IMR-90 (cell line): ENCODE measurements at regions not wholly inside any gene's neighbourhood (a gene's known extent, or its start where the extent isn't known, plus 50 kb on each side); places are given as distances from the start of the nearest gene placed in this dataset.

Source experiments
- ATAC-seq: fragments of 200-7000 bp; cut with Tn5 transposase; 2 replicates; pipeline ENCODE4 v1.9.1; 2020; ENCODE audit warnings: low read depth, mild to moderate bottlenecking, moderate library complexity
- BruUV-seq: library from RNA; stranded (reverse); fragments of 400-500 nt; replicated peaks from 2 replicates; lab custom pipeline; 2021; lab: Mats Ljungman, UMichigan
- CTCF ChIA-PET: fragments of 300-600 bp; formaldehyde crosslinking; extraction: SDS; loops from one replicate; lab custom pipeline; 2021; ENCODE audit warnings: antibody characterized with exemption; lab: Yijun Ruan, JAX
- POLR2A ChIA-PET: fragments of 300-600 bp; sonication (Branson Sonifier 250); formaldehyde crosslinking; loops from one replicate; lab custom pipeline; 2022; ENCODE audit warnings: antibody characterized with exemption; ENCODE audit not compliant: unreplicated experiment; lab: Charles Lee
- DNase-seq: peaks from one replicate; pipeline ENCODE4 v3.0.0; 2013
- H2AFZ ChIP-seq: replicated peaks from 2 replicates; pipeline ENCODE3; 2013; ENCODE audit warnings: low read length, mild to moderate bottlenecking; ENCODE audit not compliant: poor library complexity
- H2AK5ac ChIP-seq: 2 replicates; pipeline ENCODE4 v1.6.1; 2013; ENCODE audit warnings: low read depth, low read length, inconsistent platforms
- H2AK9ac ChIP-seq: replicated peaks from 2 replicates; pipeline ENCODE3; 2013; ENCODE audit warnings: mild to moderate bottlenecking, low read depth, low read length, moderate library complexity; ENCODE audit not compliant: poor library complexity
- H2BK120ac ChIP-seq: 2 replicates; pipeline ENCODE4 v1.6.1; 2013; ENCODE audit warnings: low read depth, low read length, inconsistent platforms
- H2BK15ac ChIP-seq: 3 replicates; pipeline ENCODE4 v1.6.1; 2013; ENCODE audit warnings: low read depth, low read length, inconsistent platforms
- H2BK20ac ChIP-seq: 2 replicates; pipeline ENCODE4 v1.6.1; 2013; ENCODE audit warnings: low read depth, mild to moderate bottlenecking, inconsistent platforms, low read length, moderate library complexity
- H2BK5ac ChIP-seq: 2 replicates; pipeline ENCODE4 v1.6.1; 2013; ENCODE audit warnings: mild to moderate bottlenecking, low read depth, low read length, inconsistent platforms; ENCODE audit not compliant: poor library complexity, severe bottlenecking
- H3K14ac ChIP-seq: replicated peaks from 2 replicates; pipeline ENCODE4 v1.6.1; 2013; ENCODE audit warnings: low read depth, low read length, inconsistent platforms
- H3K18ac ChIP-seq: 2 replicates; pipeline ENCODE4 v1.6.1; 2013; ENCODE audit warnings: low read depth, low read length, control low read depth
- H3K23ac ChIP-seq: 2 replicates; pipeline ENCODE4 v1.6.1; 2013; ENCODE audit warnings: low read depth, low read length, inconsistent platforms
- H3K27ac ChIP-seq: 2 replicates; pipeline ENCODE4 v1.5.1; 2013; ENCODE audit warnings: mild to moderate bottlenecking, control low read depth, low read length; ENCODE audit not compliant: insufficient read depth
- H3K27me3 ChIP-seq: 2 replicates; pipeline ENCODE4 v1.6.1; 2013; ENCODE audit warnings: low read length; ENCODE audit not compliant: control insufficient read depth, insufficient read depth
- H3K36me3 ChIP-seq: 2 replicates; pipeline ENCODE4 v1.6.1; 2013; ENCODE audit warnings: low read length, mixed read lengths; ENCODE audit not compliant: control insufficient read depth, insufficient read depth
- H3K4ac ChIP-seq: 2 replicates; pipeline ENCODE4 v1.6.1; 2013; ENCODE audit warnings: low read depth, low read length, inconsistent platforms
- H3K4me1 ChIP-seq: 2 replicates; pipeline ENCODE4 v1.6.1; 2013; ENCODE audit warnings: low read length, mixed read lengths; ENCODE audit not compliant: control insufficient read depth, insufficient read depth
- H3K4me2 ChIP-seq: 2 replicates; pipeline ENCODE4 v1.6.1; 2013; ENCODE audit warnings: low read depth, mild to moderate bottlenecking, control low read depth, low read length, moderate library complexity
- H3K4me3 ChIP-seq: 2 replicates; pipeline ENCODE4 v1.5.1; 2013; ENCODE audit warnings: low read depth, mild to moderate bottlenecking, control low read depth, low read length, moderate library complexity; ENCODE audit not compliant: insufficient read depth
- H3K56ac ChIP-seq: 2 replicates; pipeline ENCODE4 v1.6.1; 2013; ENCODE audit warnings: low read length, inconsistent platforms; ENCODE audit not compliant: insufficient read depth; ENCODE audit errors: extremely low read depth
- H3K79me1 ChIP-seq, 2 experiments: 2 replicates each; pipeline ENCODE4 v1.6.1; 2013; ENCODE audit warnings: low read length in 2 of 2, inconsistent platforms in 1 of 2, low read depth in 1 of 2
- H3K9ac ChIP-seq: 2 replicates; pipeline ENCODE4 v1.6.1; 2013; ENCODE audit warnings: low read depth, low read length, control low read depth
- H3K9me1 ChIP-seq: 2 replicates; pipeline ENCODE4 v1.6.1; 2013; ENCODE audit warnings: low read length, inconsistent platforms; ENCODE audit not compliant: insufficient read depth
- H3K9me3 ChIP-seq: 2 replicates; pipeline ENCODE4 v1.6.1; 2013; ENCODE audit warnings: low read length; ENCODE audit not compliant: control insufficient read depth, insufficient read depth
- H4K20me1 ChIP-seq: 2 replicates; pipeline ENCODE4 v1.6.1; 2013; ENCODE audit warnings: low read length, inconsistent platforms; ENCODE audit not compliant: insufficient read depth
- H4K5ac ChIP-seq: 2 replicates; pipeline ENCODE4 v1.6.1; 2013; ENCODE audit warnings: mild to moderate bottlenecking, low read depth, low read length, control low read depth
- H4K8ac ChIP-seq, 2 experiments: 2 replicates each; pipeline ENCODE4 v1.6.1; 2013; ENCODE audit warnings: low read depth in 2 of 2, low read length in 2 of 2, control low read depth in 1 of 2, inconsistent platforms in 1 of 2
- H4K91ac ChIP-seq: 2 replicates; pipeline ENCODE4 v1.6.1; 2013; ENCODE audit warnings: low read depth, low read length, inconsistent platforms; ENCODE audit not compliant: insufficient read depth
- BHLHE40 ChIP-seq: fragments of 150-350 bp; IDR thresholded peaks from 2 replicates; pipeline ENCODE4 v1.6.1; 2016; ENCODE audit warnings: mild to moderate bottlenecking, low read depth, low read length
- CHD1 ChIP-seq: IDR thresholded peaks from 2 replicates; pipeline ENCODE4 v1.6.1; 2012; ENCODE audit warnings: low read depth, low read length, improper control_type of control experiment
- ELK1 ChIP-seq: fragments of 150-350 bp; IDR thresholded peaks from 2 replicates; pipeline ENCODE4 v1.6.1; 2016; ENCODE audit warnings: low read depth, mild to moderate bottlenecking, low read length, moderate library complexity, borderline replicate concordance
- FOS ChIP-seq: fragments of 150-350 bp; IDR thresholded peaks from 2 replicates; pipeline ENCODE4 v1.6.1; 2016; ENCODE audit warnings: low read depth, low read length
- MAFK ChIP-seq: IDR thresholded peaks from 2 replicates; pipeline ENCODE4 v1.6.1; 2012; ENCODE audit warnings: low read depth, low read length, improper control_type of control experiment
- MAZ ChIP-seq: IDR thresholded peaks from 2 replicates; pipeline ENCODE4 v1.6.1; 2012; ENCODE audit warnings: low read depth, mild to moderate bottlenecking, low read length, improper control_type of control experiment, moderate library complexity, borderline replicate concordance
- MXI1 ChIP-seq: IDR thresholded peaks from 2 replicates; pipeline ENCODE4 v1.6.1; 2012; ENCODE audit warnings: low read depth, mild to moderate bottlenecking, low read length, moderate library complexity, borderline replicate concordance
- NFE2L2 ChIP-seq: fragments of 150-350 bp; IDR thresholded peaks from 2 replicates; pipeline ENCODE4 v1.6.1; 2016; ENCODE audit warnings: low read depth, mild to moderate bottlenecking, low read length
- POLR2A ChIP-seq: IDR thresholded peaks from 2 replicates; pipeline ENCODE4 v1.6.1; 2012; ENCODE audit warnings: mild to moderate bottlenecking, low read depth, low read length
- RAD21 ChIP-seq: IDR thresholded peaks from 2 replicates; pipeline ENCODE4 v1.6.1; 2012; ENCODE audit warnings: low read length, improper control_type of control experiment
- RCOR1 ChIP-seq: IDR thresholded peaks from 2 replicates; pipeline ENCODE4 v1.6.1; 2012; ENCODE audit warnings: mild to moderate bottlenecking, low read length, improper control_type of control experiment; ENCODE audit not compliant: insufficient replicate concordance
- RFX5 ChIP-seq: IDR thresholded peaks from 2 replicates; pipeline ENCODE4 v1.8.0; 2012; ENCODE audit warnings: low read depth, mild to moderate bottlenecking, low read length, moderate library complexity
- SMC3 ChIP-seq: fragments of 150-350 bp; IDR thresholded peaks from 2 replicates; pipeline ENCODE4 v1.6.1; 2016; ENCODE audit warnings: low read depth, mild to moderate bottlenecking, antibody characterized with exemption, low read length, moderate library complexity
- USF2 ChIP-seq: fragments of 150-350 bp; IDR thresholded peaks from 2 replicates; pipeline ENCODE4 v1.6.1; 2017; ENCODE audit warnings: mild to moderate bottlenecking, antibody characterized with exemption, low read length, low read depth
- WGBS, 2 experiments: methylation state at CpG; one replicate each; pipeline versions ENCODE4 v1.1.5 to v1.1.7; 2013; ENCODE audit warnings: missing lambda C conversion rate in 2 of 2; ENCODE audit not compliant: insufficient read length in 1 of 2; ENCODE audit errors: extremely low coverage in 2 of 2; 5-methylcytosine and 5-hydroxymethylcytosine counted together
- dilution Hi-C: fragments of 300-500 bp; cut with HindIII; formaldehyde crosslinking; loops from one replicate; pipeline ENCODE4 v1.14.3; 2018; ENCODE audit warnings: low sequenced_read_pairs; ENCODE audit not compliant: unreplicated experiment
- in situ Hi-C: fragments of 300-500 bp; cut with MboI; formaldehyde crosslinking; loops from 3 replicates; pipeline ENCODE4 v1.14.3; 2019; ENCODE audit warnings: low sequenced_read_pairs, inconsistent platforms, mixed read lengths
- intact Hi-C: fragments of 100-400 bp; cut with micrococcal nuclease; formaldehyde crosslinking; loops from 2 replicates; pipeline ENCODE4 v1.10.0; 2022
- TF ChIP-seq, protein P1 (sequence below): conservative IDR thresholded peaks from 2 replicates; pipeline ENCODE4 v1.5.1; 2012; ENCODE audit warnings: mild to moderate bottlenecking, low read depth, low read length, improper control_type of control experiment

DNA sequence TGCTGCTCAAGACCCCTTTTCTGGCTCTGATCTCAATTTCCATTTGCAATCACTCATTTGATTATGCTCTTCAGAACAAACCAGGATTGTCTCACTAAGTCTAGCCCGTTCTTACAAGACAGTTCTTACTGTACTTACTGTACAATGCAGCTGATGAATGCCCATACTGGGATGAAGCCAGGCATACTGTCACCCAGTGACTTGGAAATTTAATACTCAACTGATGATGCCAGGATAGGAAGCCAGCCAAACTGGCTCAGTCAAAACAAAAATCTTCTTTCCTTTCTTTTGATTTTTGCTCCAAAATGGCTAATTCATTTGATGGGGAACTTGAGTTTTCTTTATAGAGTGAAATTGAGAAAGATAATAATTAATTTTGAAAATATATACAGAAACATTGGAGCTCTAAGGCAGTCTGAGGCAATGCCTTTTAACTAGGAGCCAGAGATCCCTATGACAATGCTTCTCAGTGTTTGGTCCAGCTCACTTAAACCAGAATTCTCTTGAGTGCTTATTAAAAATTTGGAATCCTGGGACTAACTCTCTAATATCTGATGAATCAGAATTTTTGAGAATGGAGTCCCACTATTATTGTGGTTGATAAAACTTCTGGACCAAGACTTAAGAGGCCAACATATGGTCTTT is 265.6 kb upstream of the THBS1 start:
- peaks cover 0 to 3% of the 10 kb centered on the region in 2 experiments; a peak in 1 of 4 replicates for H3K79me1 ChIP-seq
- no peak overlapping the region for H3K56ac ChIP-seq
- no peak for ATAC-seq
- H4K91ac ChIP-seq: peak overlapping the region; percentile 37; the same call in 1 of the 2 replicates
- H3K4ac ChIP-seq: peak overlapping the region; percentile 85
- peaks cover 20% of the 10 kb centered on the region for H3K4me1 ChIP-seq
- H2BK5ac ChIP-seq: peak overlapping the region; percentile 53
- peak overlapping the region; percentile 97 for H3K18ac ChIP-seq
- H4K8ac ChIP-seq: peak overlapping the region; percentile 42 to 57
- H2AFZ ChIP-seq: no peak overlapping the region
- peak overlapping the region; percentile 37; the same call in 1 of the 2 replicates for H3K27ac ChIP-seq
- peak overlapping the region; percentile 96 for H4K5ac ChIP-seq
- H3K14ac ChIP-seq: peak overlapping the region; percentile 12
- peak overlapping the region; percentile 82; the same call in 1 of the 2 replicates for H2BK20ac ChIP-seq
- in situ Hi-C loops: loop anchor here (25.0 kb wide), 1 partner anchor 603 kb away; no protein-coding TSS in a partner anchor
- no peak overlapping the region for H3K4me2 ChIP-seq
- peak overlapping the region; percentile 86; the same call in 1 of the 2 replicates for H2AK5ac ChIP-seq
- no CpG with 5 or more reads among the region's 1 CpG for WGBS, 2 experiments
- H2AK9ac ChIP-seq: no peak overlapping the region
- H3K9ac ChIP-seq: no peak overlapping the region
- peaks cover 6% of the 10 kb centered on the region for H3K9me1 ChIP-seq
- dilution Hi-C loops: no loop called here
- POLR2A ChIA-PET: no interaction called here
- H3K23ac ChIP-seq: peak overlapping the region; percentile 48; the same call in 1 of the 2 replicates
- no TSS peak for BruUV-seq
- no peak for DNase-seq
- no peak overlapping the region for H3K4me3 ChIP-seq
- H2BK120ac ChIP-seq: peak overlapping the region; percentile 64; the same call in 1 of the 2 replicates
- H4K20me1 ChIP-seq: no peaks in the 10 kb centered on the region
- CTCF ChIA-PET: interaction anchor here (1.9 kb wide), 1 partner anchor 265 kb away, joined by 5 read pairs; the partner anchor contains the start of gene THBS1
- intact Hi-C loops: no loop called here
- no peaks in the 10 kb centered on the region for H3K27me3 ChIP-seq
- peaks cover 3% of the 10 kb centered on the region for H3K9me3 ChIP-seq
- H3K36me3 ChIP-seq: no peaks in the 10 kb centered on the region
- H2BK15ac ChIP-seq: peak overlapping the region; percentile 69; the same call in 2 of the 3 replicates
- TF ChIP-seq RCOR1 (no peak), MXI1 (no peak), BHLHE40 (no peak), FOS (no peak), CHD1 (no peak), ELK1 (no peak), SMC3 (no peak), MAZ (no peak), RFX5 (no peak), POLR2A (no peak), USF2 (no peak), NFE2L2 (no peak), RAD21 (no peak), MAFK (no peak)
- TF ChIP-seq, protein P1, sequence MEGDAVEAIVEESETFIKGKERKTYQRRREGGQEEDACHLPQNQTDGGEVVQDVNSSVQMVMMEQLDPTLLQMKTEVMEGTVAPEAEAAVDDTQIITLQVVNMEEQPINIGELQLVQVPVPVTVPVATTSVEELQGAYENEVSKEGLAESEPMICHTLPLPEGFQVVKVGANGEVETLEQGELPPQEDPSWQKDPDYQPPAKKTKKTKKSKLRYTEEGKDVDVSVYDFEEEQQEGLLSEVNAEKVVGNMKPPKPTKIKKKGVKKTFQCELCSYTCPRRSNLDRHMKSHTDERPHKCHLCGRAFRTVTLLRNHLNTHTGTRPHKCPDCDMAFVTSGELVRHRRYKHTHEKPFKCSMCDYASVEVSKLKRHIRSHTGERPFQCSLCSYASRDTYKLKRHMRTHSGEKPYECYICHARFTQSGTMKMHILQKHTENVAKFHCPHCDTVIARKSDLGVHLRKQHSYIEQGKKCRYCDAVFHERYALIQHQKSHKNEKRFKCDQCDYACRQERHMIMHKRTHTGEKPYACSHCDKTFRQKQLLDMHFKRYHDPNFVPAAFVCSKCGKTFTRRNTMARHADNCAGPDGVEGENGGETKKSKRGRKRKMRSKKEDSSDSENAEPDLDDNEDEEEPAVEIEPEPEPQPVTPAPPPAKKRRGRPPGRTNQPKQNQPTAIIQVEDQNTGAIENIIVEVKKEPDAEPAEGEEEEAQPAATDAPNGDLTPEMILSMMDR: no peak
